AG20443 (cell line): ENCODE measurements at regions not wholly inside any gene's neighbourhood (a gene's known extent, or its start where the extent isn't known, plus 50 kb on each side); places are given as distances from the start of the nearest gene placed in this dataset.
A peak's percentile ranks its signal among the peaks of the same experiment; 100 is the strongest.

Source experiments
- DNase-seq: peaks from one replicate; pipeline ENCODE4 v3.0.0; 2012; ENCODE audit warnings: low spot score, mixed read lengths

- no peak for DNase-seq
These were observed 56.6 kb upstream of the MAP2 start for GRCh38 chr2:209367075-209367747.

- DNase-seq, result no peak
These were observed 55.4 kb upstream of the MAP2 start for GRCh38 chr2:209368406-209368805.

- peak; percentile 76 for DNase-seq
These were observed 54.9 kb upstream of the MAP2 start for GRCh38 chr2:209368914-209369313.

- no peak for DNase-seq
These were observed 54.2 kb upstream of the MAP2 start for GRCh38 chr2:209369656-209370055.

GRCh38 chr2:209371407-209371806 lies 52.4 kb upstream of the MAP2 start:
- DNase-seq, result no peak
